Endothelial cell of umbilical vein (primary cell): ENCODE measurements at regions not wholly inside any gene's neighbourhood (a gene's known extent, or its start where the extent isn't known, plus 50 kb on each side); places are given as distances from the start of the nearest gene placed in this dataset.

Source experiments
- BruUV-seq: library from RNA; stranded (reverse); fragments of 400-500 nt; replicated peaks from 2 replicates; lab custom pipeline; 2021; lab: Mats Ljungman, UMichigan
- CTCF ChIA-PET: fragments of 300-600, 350-600 bp; sonication (Branson Sonifier 250); formaldehyde crosslinking; loops from one replicate; lab custom pipeline; 2021; ENCODE audit warnings: antibody characterized with exemption, inconsistent platforms; lab: Charles Lee
- POLR2A ChIA-PET: fragments of 300-600, 350-600 bp; sonication (Branson Sonifier 250); formaldehyde crosslinking; loops from one replicate; lab custom pipeline; 2021; ENCODE audit warnings: antibody characterized with exemption, inconsistent platforms; lab: Charles Lee
- DNase-seq: peaks from one replicate; pipeline ENCODE4 v3.0.0-alpha.2; 2011; ENCODE audit warnings: low read depth, low spot score
- FAIRE-seq: peaks from 2 replicates; lab custom pipeline; 2011; peaks lifted over from hg19 to GRCh38; lab: Jason Lieb, UNC
- H2AFZ ChIP-seq: 2 replicates; pipeline ENCODE4 v1.6.0; 2012; ENCODE audit warnings: low read depth, low read length, control low read depth, inconsistent platforms
- H3K27ac ChIP-seq: 2 replicates; pipeline ENCODE4 v1.5.1; 2011; ENCODE audit warnings: low read depth, mild to moderate bottlenecking, control low read depth, low read length, moderate library complexity; ENCODE audit not compliant: insufficient read depth
- H3K27me3 ChIP-seq, 2 experiments: 2 replicates each; pipeline versions ENCODE4 v1.6.0 to v1.6.1; 2011; ENCODE audit warnings: low read length in 2 of 2, mixed read lengths in 1 of 2; ENCODE audit not compliant: control insufficient read depth in 2 of 2, insufficient read depth in 2 of 2
- H3K36me3 ChIP-seq, 2 experiments: 2 replicates in 1 of 2; 3 replicates in 1 of 2; pipeline ENCODE4 v1.5.1; 2011; ENCODE audit warnings: low read length in 2 of 2, mild to moderate bottlenecking in 1 of 2, moderate library complexity in 1 of 2; ENCODE audit not compliant: control insufficient read depth in 2 of 2, insufficient read depth in 2 of 2; ENCODE audit errors: extremely low read depth in 1 of 2
- H3K4me1 ChIP-seq: 3 replicates; pipeline ENCODE4 v1.5.1; 2011; ENCODE audit warnings: mild to moderate bottlenecking, low read length; ENCODE audit not compliant: control insufficient read depth, insufficient read depth; ENCODE audit errors: extremely low read depth
- H3K4me2 ChIP-seq: 2 replicates; pipeline ENCODE4 v1.6.1; 2011; ENCODE audit warnings: low read length, control low read depth, mixed read lengths; ENCODE audit not compliant: insufficient read depth
- H3K4me3 ChIP-seq, 3 experiments: fragments of 200-600 bp in 1 of 3; sonication (generic), shearing (Covaris generic) in 1 of 3; replicated peaks in 1 of 3; 2 replicates each; pipeline ENCODE4 v1.5.1; 2011 to 2016; ENCODE audit warnings: control low read depth in 3 of 3, low read length in 3 of 3, mild to moderate bottlenecking in 2 of 3, inconsistent platforms in 1 of 3, low read depth in 1 of 3, moderate library complexity in 1 of 3; ENCODE audit not compliant: insufficient read depth in 1 of 3
- H3K79me2 ChIP-seq: 2 replicates; pipeline ENCODE4 v1.6.0; 2012; ENCODE audit warnings: low read length, inconsistent platforms; ENCODE audit not compliant: control insufficient read depth, insufficient read depth
- H3K9ac ChIP-seq: replicated peaks from 2 replicates; pipeline ENCODE3; 2011; ENCODE audit warnings: low read length, control low read depth; ENCODE audit not compliant: insufficient read depth; ENCODE audit errors: extremely low read depth
- H3K9me1 ChIP-seq: replicated peaks from 3 replicates; pipeline ENCODE4 v1.6.0; 2011; ENCODE audit warnings: mild to moderate bottlenecking, low read length; ENCODE audit not compliant: control insufficient read depth, insufficient read depth; ENCODE audit errors: extremely low read depth
- H3K9me3 ChIP-seq: replicated peaks from 2 replicates; pipeline ENCODE4 v1.5.1; 2012; ENCODE audit warnings: low read length, inconsistent platforms; ENCODE audit not compliant: control insufficient read depth, insufficient read depth
- H4K20me1 ChIP-seq: replicated peaks from 2 replicates; pipeline ENCODE3; 2011; ENCODE audit warnings: mild to moderate bottlenecking, low read length; ENCODE audit not compliant: control insufficient read depth, insufficient read depth; ENCODE audit errors: extremely low read depth
- EZH2 ChIP-seq: IDR thresholded peaks from 2 replicates; pipeline ENCODE4 v1.6.1; 2012; ENCODE audit warnings: borderline replicate concordance, low read depth, mild to moderate bottlenecking, moderate library complexity, low read length, inconsistent platforms; ENCODE audit not compliant: severe bottlenecking
- FOS ChIP-seq: IDR thresholded peaks from 2 replicates; pipeline ENCODE4 v1.6.1; 2011; ENCODE audit warnings: mild to moderate bottlenecking, low read length, moderate library complexity, borderline replicate concordance; ENCODE audit not compliant: insufficient read depth
- GATA2 ChIP-seq: IDR thresholded peaks from 2 replicates; pipeline ENCODE4 v1.7.0; 2011; ENCODE audit warnings: low read depth, mild to moderate bottlenecking, moderate library complexity, mixed read lengths, low read length; ENCODE audit not compliant: insufficient read length, insufficient read depth
- JUN ChIP-seq: IDR thresholded peaks from 2 replicates; pipeline ENCODE4 v1.6.1; 2011; ENCODE audit warnings: borderline replicate concordance, low read depth; ENCODE audit not compliant: insufficient read length, insufficient read depth
- MYC ChIP-seq: IDR thresholded peaks from one replicate; pipeline ENCODE4 v1.6.1; 2011; ENCODE audit warnings: mild to moderate bottlenecking, low read depth, low read length
- POLR2A ChIP-seq: IDR thresholded peaks from 2 replicates; pipeline ENCODE4 v1.6.1; 2012; ENCODE audit warnings: low read depth, mild to moderate bottlenecking, control low read depth, low read length
- POLR2AphosphoS5 ChIP-seq: IDR thresholded peaks from 2 replicates; pipeline ENCODE4 v1.6.1; 2012; ENCODE audit warnings: low read depth, mild to moderate bottlenecking, control low read depth, low read length, moderate library complexity; ENCODE audit not compliant: insufficient read depth
- dilution Hi-C: fragments of 300-500 bp; cut with MboI; formaldehyde crosslinking; loops from one replicate; pipeline ENCODE4 v1.15.0; 2019; ENCODE audit warnings: low sequenced_read_pairs; ENCODE audit not compliant: extremely low pct_ligation_motif_present
- intact Hi-C: fragments of 100-400 bp; cut with micrococcal nuclease; formaldehyde crosslinking; loops from one replicate; pipeline ENCODE4 v1.10.0; 2022
- TF ChIP-seq, protein P1 (sequence below): IDR thresholded peaks from 2 replicates; pipeline ENCODE4 v1.6.1; 2011; ENCODE audit not compliant: insufficient read depth, insufficient read length
- TF ChIP-seq, protein P2 (sequence below), 2 donors: IDR thresholded peaks; 1 replicate in 1 of 2; 2 replicates in 1 of 2; pipeline ENCODE4 v1.5.1; 2011; ENCODE audit warnings: low read length in 2 of 2, mild to moderate bottlenecking in 2 of 2, moderate library complexity in 2 of 2, control low read depth in 1 of 2, inconsistent platforms in 1 of 2, low read depth in 1 of 2; ENCODE audit not compliant: insufficient read depth in 1 of 2; ENCODE audit errors: extremely low read depth in 1 of 2

DNA sequence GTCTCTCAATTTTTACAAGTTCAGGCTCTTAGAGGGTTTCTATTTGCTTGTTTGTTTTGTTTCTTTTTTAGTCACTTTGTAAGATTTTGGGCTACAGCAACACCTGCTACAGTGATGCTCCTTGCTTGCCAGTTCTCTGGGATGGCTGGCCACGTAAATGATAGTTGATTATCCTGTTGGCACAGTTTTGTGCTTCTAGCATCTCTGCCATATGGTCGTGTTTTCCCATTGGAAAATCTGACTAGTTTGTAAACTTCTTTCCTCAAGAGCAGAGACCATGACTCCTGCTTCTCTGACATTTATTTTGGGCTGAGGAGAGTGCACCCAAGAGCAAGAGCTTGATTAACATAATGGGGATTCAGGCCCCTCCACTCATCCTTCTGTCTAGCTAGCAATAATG is 1621.6 kb upstream of the RAG2 start:
- Histone ChIP-seq H3K27me3 (no peaks in the 10 kb centered on the region), H2AFZ (no peak overlapping the region), H3K27ac (no peak overlapping the region), H3K4me3 (no peak overlapping the region), H4K20me1 (no peaks in the 10 kb centered on the region), H3K4me2 (no peak overlapping the region), H3K9me3 (no peaks in the 10 kb centered on the region), H3K9me1 (no peaks in the 10 kb centered on the region), H3K9ac (no peak overlapping the region), H3K79me2 (no peaks in the 10 kb centered on the region), H3K36me3 (no peaks in the 10 kb centered on the region), H3K4me1 (no peaks in the 10 kb centered on the region)
- no TSS peak for BruUV-seq
- POLR2A ChIA-PET, result no interaction called here
- intact Hi-C loops, result no loop called here
- CTCF ChIA-PET, result no interaction called here
- dilution Hi-C loops, result no loop called here
- FAIRE-seq (no peak), DNase-seq (no peak)
- TF ChIP-seq POLR2AphosphoS5 (no peak), GATA2 (no peak), JUN (no peak), MYC (no peak), EZH2 (no peak), FOS (no peak), POLR2A (no peak)
- TF ChIP-seq, protein P1, sequence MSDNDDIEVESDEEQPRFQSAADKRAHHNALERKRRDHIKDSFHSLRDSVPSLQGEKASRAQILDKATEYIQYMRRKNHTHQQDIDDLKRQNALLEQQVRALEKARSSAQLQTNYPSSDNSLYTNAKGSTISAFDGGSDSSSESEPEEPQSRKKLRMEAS, result no peak
- TF ChIP-seq, protein P2, sequence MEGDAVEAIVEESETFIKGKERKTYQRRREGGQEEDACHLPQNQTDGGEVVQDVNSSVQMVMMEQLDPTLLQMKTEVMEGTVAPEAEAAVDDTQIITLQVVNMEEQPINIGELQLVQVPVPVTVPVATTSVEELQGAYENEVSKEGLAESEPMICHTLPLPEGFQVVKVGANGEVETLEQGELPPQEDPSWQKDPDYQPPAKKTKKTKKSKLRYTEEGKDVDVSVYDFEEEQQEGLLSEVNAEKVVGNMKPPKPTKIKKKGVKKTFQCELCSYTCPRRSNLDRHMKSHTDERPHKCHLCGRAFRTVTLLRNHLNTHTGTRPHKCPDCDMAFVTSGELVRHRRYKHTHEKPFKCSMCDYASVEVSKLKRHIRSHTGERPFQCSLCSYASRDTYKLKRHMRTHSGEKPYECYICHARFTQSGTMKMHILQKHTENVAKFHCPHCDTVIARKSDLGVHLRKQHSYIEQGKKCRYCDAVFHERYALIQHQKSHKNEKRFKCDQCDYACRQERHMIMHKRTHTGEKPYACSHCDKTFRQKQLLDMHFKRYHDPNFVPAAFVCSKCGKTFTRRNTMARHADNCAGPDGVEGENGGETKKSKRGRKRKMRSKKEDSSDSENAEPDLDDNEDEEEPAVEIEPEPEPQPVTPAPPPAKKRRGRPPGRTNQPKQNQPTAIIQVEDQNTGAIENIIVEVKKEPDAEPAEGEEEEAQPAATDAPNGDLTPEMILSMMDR (IDR thresholded peaks at IDR 0.05; ENCODE audit: extremely low read depth in 1 of 2, insufficient read depth in 1 of 2, low read depth in 1 of 2, low read length in 2 of 2), result no peak
